Liver (tissue), 8 donors: ENCODE measurements at regions not wholly inside any gene's neighbourhood (a gene's known extent, or its start where the extent isn't known, plus 50 kb on each side); places are given as distances from the start of the nearest gene placed in this dataset.

Source experiments
- DNase-seq: peaks from one replicate; pipeline ENCODE4 v3.0.0-alpha.2; 2017; ENCODE audit warnings: low spot score
- H3K27ac ChIP-seq, 2 donors: one replicate each; pipeline ENCODE4 v1.7.0; 2013; ENCODE audit warnings: inconsistent platforms in 2 of 2, low read length in 2 of 2, control low read depth in 1 of 2, low read depth in 1 of 2, mild to moderate bottlenecking in 1 of 2
- H3K27me3 ChIP-seq, 4 donors: one replicate each; pipeline versions ENCODE4 v1.6.1 to v1.7.0; 2013; ENCODE audit warnings: low read length in 3 of 4, inconsistent platforms in 1 of 4, mild to moderate bottlenecking in 1 of 4, moderate library complexity in 1 of 4; ENCODE audit not compliant: control insufficient read depth in 4 of 4, insufficient read depth in 4 of 4
- H3K36me3 ChIP-seq, 4 donors: one replicate each; pipeline versions ENCODE4 v1.6.1 to v1.7.0; 2013; ENCODE audit warnings: low read length in 3 of 4, mild to moderate bottlenecking in 3 of 4, low read depth in 1 of 4, moderate library complexity in 1 of 4; ENCODE audit not compliant: control insufficient read depth in 4 of 4, insufficient read depth in 3 of 4
- H3K4me1 ChIP-seq, 4 donors: one replicate each; pipeline versions ENCODE4 v1.6.1 to v1.7.0; 2013; ENCODE audit warnings: low read length in 3 of 4, mild to moderate bottlenecking in 3 of 4, moderate library complexity in 1 of 4; ENCODE audit not compliant: control insufficient read depth in 4 of 4, insufficient read depth in 4 of 4
- H3K4me3 ChIP-seq, 3 donors: one replicate each; pipeline versions ENCODE4 v1.6.1 to v1.7.0; 2013; ENCODE audit warnings: low read length in 3 of 3, control low read depth in 1 of 3, low read depth in 1 of 3, mild to moderate bottlenecking in 1 of 3
- H3K9ac ChIP-seq, 2 donors: one replicate each; pipeline ENCODE4 v1.7.0; 2013; ENCODE audit warnings: low read length in 2 of 2, mild to moderate bottlenecking in 2 of 2, moderate library complexity in 2 of 2, control low read depth in 1 of 2, low read depth in 1 of 2
- H3K9me3 ChIP-seq, 4 donors: one replicate each; pipeline versions ENCODE4 v1.6.1 to v1.7.0; 2013; ENCODE audit warnings: low read length in 3 of 4; ENCODE audit not compliant: control insufficient read depth in 4 of 4
- EGR1 ChIP-seq, 2 donors: IDR thresholded peaks; 2 replicates each; pipeline ENCODE4 v1.6.1; 2016 to 2018; ENCODE audit warnings: antibody characterized with exemption in 2 of 2, low read depth in 2 of 2
- FOXA1 ChIP-seq: IDR thresholded peaks from 2 replicates; pipeline ENCODE4 v1.6.1; 2016; ENCODE audit warnings: antibody characterized with exemption
- FOXA2 ChIP-seq: IDR thresholded peaks from 2 replicates; pipeline ENCODE4 v1.6.1; 2016; ENCODE audit warnings: antibody characterized with exemption
- GABPA ChIP-seq, 2 donors: IDR thresholded peaks in 1 of 2; conservative IDR thresholded peaks in 1 of 2; 2 replicates each; pipeline ENCODE4 v1.6.1; 2016; ENCODE audit warnings: antibody characterized with exemption in 2 of 2, mild to moderate bottlenecking in 1 of 2, moderate library complexity in 1 of 2
- HNF4A ChIP-seq, 2 donors: conservative IDR thresholded peaks; 2 replicates each; pipeline ENCODE4 v1.6.1; 2016; ENCODE audit warnings: antibody characterized with exemption in 2 of 2, mild to moderate bottlenecking in 2 of 2
- HNF4G ChIP-seq: IDR thresholded peaks from 2 replicates; pipeline ENCODE4 v1.6.1; 2016; ENCODE audit warnings: antibody characterized with exemption
- JUND ChIP-seq, 2 donors: IDR thresholded peaks; 2 replicates each; pipeline ENCODE4 v1.6.1; 2016; ENCODE audit warnings: antibody characterized with exemption in 2 of 2
- NR2F2 ChIP-seq: IDR thresholded peaks from 2 replicates; pipeline ENCODE4 v1.6.1; 2016; ENCODE audit warnings: antibody characterized with exemption
- RAD21 ChIP-seq, 2 donors: IDR thresholded peaks; 2 replicates each; pipeline ENCODE4 v1.6.1; 2016; ENCODE audit warnings: antibody characterized with exemption in 2 of 2, mild to moderate bottlenecking in 2 of 2
- RXRA ChIP-seq, 2 donors: IDR thresholded peaks; 2 replicates each; pipeline ENCODE4 v1.6.1; 2017 to 2018; ENCODE audit warnings: antibody characterized with exemption in 2 of 2, mild to moderate bottlenecking in 1 of 2
- SP1 ChIP-seq: IDR thresholded peaks from 2 replicates; pipeline ENCODE4 v1.6.1; 2018; ENCODE audit warnings: antibody characterized with exemption, mild to moderate bottlenecking
- TAF1 ChIP-seq: conservative IDR thresholded peaks from 2 replicates; pipeline ENCODE4 v1.6.1; 2016; ENCODE audit warnings: antibody characterized with exemption, mild to moderate bottlenecking
- YY1 ChIP-seq: IDR thresholded peaks from 2 replicates; pipeline ENCODE4 v1.6.1; 2016; ENCODE audit warnings: antibody characterized with exemption, mild to moderate bottlenecking
- WGBS: extraction: QIAGEN DNeasy Blood & Tissue Kit; methylation state at CpG from one replicate; pipeline ENCODE4 v1.1.7; 2013; 5-methylcytosine and 5-hydroxymethylcytosine counted together
- TF ChIP-seq, protein P1 (sequence below): fragments of 150-350 bp; IDR thresholded peaks from 2 replicates; pipeline ENCODE4 v1.5.1; 2017; ENCODE audit warnings: improper control_type of control experiment, low read depth, low read length; ENCODE audit not compliant: missing input control
- TF ChIP-seq, protein P2 (sequence below): IDR thresholded peaks from 2 replicates; pipeline ENCODE4 v1.6.1; 2016; ENCODE audit warnings: antibody characterized with exemption
- TF ChIP-seq, protein P3 (sequence below): IDR thresholded peaks from 2 replicates; pipeline ENCODE4 v1.6.1; 2016; ENCODE audit warnings: antibody characterized with exemption, mild to moderate bottlenecking
- TF ChIP-seq, protein P4 (sequence below): IDR thresholded peaks from 2 replicates; pipeline ENCODE4 v1.6.1; 2016; ENCODE audit warnings: antibody characterized with exemption
- TF ChIP-seq, protein P5 (sequence below): IDR thresholded peaks from 2 replicates; pipeline ENCODE4 v1.6.1; 2016; ENCODE audit warnings: antibody characterized with exemption
- donor health status: healthy.
- donor health status: healthy.
- donor health status: healthy.
- donor health status: healthy.
- donor health status: healthy.

DNA sequence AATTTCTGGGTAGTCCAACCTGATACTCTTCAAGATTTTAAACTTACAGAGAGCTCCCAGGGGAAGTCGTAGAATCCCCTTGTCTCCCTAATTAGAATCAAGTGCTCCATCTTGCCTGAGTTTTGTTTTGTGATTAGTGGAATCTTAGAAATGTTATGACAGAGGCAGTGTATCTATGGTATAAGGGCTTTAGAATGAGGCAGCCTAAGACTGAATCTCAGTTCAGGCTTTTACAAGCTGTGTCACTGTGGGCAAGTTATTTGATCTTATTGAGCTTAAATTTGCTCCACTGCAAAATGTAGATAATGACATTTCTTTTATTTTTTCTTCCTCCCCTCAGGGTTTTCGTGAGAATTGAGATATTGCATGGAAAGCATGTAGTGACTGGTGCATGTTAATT, 215.5 kb downstream of the POSTN start:
- Histone ChIP-seq H3K4me1 (no peaks in the 10 kb centered on the region), H3K36me3 (no peaks in the 10 kb centered on the region), H3K27ac (no peak overlapping the region), H3K4me3 (no peak overlapping the region), H3K9me3 (peaks cover 0 to 2% (median 0%) of the 10 kb centered on the region in 4 donors), H3K9ac (no peak overlapping the region), H3K27me3 (no peaks in the 10 kb centered on the region)
- no peak for TF ChIP-seq HNF4A (conservative IDR thresholded peaks at IDR 0.05)
- TF ChIP-seq, protein P1, sequence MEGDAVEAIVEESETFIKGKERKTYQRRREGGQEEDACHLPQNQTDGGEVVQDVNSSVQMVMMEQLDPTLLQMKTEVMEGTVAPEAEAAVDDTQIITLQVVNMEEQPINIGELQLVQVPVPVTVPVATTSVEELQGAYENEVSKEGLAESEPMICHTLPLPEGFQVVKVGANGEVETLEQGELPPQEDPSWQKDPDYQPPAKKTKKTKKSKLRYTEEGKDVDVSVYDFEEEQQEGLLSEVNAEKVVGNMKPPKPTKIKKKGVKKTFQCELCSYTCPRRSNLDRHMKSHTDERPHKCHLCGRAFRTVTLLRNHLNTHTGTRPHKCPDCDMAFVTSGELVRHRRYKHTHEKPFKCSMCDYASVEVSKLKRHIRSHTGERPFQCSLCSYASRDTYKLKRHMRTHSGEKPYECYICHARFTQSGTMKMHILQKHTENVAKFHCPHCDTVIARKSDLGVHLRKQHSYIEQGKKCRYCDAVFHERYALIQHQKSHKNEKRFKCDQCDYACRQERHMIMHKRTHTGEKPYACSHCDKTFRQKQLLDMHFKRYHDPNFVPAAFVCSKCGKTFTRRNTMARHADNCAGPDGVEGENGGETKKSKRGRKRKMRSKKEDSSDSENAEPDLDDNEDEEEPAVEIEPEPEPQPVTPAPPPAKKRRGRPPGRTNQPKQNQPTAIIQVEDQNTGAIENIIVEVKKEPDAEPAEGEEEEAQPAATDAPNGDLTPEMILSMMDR = no peak
- TF ChIP-seq, protein P2, sequence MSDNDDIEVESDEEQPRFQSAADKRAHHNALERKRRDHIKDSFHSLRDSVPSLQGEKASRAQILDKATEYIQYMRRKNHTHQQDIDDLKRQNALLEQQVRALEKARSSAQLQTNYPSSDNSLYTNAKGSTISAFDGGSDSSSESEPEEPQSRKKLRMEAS = no peak
- TF ChIP-seq, protein P3, sequence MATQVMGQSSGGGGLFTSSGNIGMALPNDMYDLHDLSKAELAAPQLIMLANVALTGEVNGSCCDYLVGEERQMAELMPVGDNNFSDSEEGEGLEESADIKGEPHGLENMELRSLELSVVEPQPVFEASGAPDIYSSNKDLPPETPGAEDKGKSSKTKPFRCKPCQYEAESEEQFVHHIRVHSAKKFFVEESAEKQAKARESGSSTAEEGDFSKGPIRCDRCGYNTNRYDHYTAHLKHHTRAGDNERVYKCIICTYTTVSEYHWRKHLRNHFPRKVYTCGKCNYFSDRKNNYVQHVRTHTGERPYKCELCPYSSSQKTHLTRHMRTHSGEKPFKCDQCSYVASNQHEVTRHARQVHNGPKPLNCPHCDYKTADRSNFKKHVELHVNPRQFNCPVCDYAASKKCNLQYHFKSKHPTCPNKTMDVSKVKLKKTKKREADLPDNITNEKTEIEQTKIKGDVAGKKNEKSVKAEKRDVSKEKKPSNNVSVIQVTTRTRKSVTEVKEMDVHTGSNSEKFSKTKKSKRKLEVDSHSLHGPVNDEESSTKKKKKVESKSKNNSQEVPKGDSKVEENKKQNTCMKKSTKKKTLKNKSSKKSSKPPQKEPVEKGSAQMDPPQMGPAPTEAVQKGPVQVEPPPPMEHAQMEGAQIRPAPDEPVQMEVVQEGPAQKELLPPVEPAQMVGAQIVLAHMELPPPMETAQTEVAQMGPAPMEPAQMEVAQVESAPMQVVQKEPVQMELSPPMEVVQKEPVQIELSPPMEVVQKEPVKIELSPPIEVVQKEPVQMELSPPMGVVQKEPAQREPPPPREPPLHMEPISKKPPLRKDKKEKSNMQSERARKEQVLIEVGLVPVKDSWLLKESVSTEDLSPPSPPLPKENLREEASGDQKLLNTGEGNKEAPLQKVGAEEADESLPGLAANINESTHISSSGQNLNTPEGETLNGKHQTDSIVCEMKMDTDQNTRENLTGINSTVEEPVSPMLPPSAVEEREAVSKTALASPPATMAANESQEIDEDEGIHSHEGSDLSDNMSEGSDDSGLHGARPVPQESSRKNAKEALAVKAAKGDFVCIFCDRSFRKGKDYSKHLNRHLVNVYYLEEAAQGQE = no peak
- TF ChIP-seq NR2F2 = no peak
- TF ChIP-seq FOXA2 = no peak
- TF ChIP-seq HNF4G = no peak
- TF ChIP-seq FOXA1 = no peak
- TF ChIP-seq, protein P4, sequence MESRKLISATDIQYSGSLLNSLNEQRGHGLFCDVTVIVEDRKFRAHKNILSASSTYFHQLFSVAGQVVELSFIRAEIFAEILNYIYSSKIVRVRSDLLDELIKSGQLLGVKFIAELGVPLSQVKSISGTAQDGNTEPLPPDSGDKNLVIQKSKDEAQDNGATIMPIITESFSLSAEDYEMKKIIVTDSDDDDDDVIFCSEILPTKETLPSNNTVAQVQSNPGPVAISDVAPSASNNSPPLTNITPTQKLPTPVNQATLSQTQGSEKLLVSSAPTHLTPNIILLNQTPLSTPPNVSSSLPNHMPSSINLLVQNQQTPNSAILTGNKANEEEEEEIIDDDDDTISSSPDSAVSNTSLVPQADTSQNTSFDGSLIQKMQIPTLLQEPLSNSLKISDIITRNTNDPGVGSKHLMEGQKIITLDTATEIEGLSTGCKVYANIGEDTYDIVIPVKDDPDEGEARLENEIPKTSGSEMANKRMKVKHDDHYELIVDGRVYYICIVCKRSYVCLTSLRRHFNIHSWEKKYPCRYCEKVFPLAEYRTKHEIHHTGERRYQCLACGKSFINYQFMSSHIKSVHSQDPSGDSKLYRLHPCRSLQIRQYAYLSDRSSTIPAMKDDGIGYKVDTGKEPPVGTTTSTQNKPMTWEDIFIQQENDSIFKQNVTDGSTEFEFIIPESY = no peak
- TF ChIP-seq EGR1 (IDR thresholded peaks at IDR 0.05; ENCODE audit: low read depth in 2 of 2) = no peak
- no peak for TF ChIP-seq JUND (IDR thresholded peaks at IDR 0.05)
- TF ChIP-seq, protein P5, sequence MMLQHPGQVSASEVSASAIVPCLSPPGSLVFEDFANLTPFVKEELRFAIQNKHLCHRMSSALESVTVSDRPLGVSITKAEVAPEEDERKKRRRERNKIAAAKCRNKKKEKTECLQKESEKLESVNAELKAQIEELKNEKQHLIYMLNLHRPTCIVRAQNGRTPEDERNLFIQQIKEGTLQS = no peak
- TF ChIP-seq GABPA (IDR thresholded peaks at IDR 0.05 in 1 of 2, conservative IDR thresholded peaks at IDR 0.05 in 1 of 2) = no peak
- TF ChIP-seq RXRA (IDR thresholded peaks at IDR 0.05) = no peak
- no peak for TF ChIP-seq SP1
- no peak for TF ChIP-seq TAF1
- TF ChIP-seq RAD21 (IDR thresholded peaks at IDR 0.05) = no peak
- TF ChIP-seq YY1 = no peak
- DNase-seq = no peak
- WGBS = 57% methylated on average over 2 of the region's 2 CpGs
